Progenitor cell of endocrine pancreas (in vitro differentiated cells): ENCODE measurements at regions not wholly inside any gene's neighbourhood (a gene's known extent, or its start where the extent isn't known, plus 50 kb on each side); places are given as distances from the start of the nearest gene placed in this dataset.

ENCODE experiments used
- DNase-seq: peaks from one replicate; pipeline ENCODE4 v3.0.0; 2021; ENCODE audit warnings: low spot score; ENCODE audit not compliant: unreplicated experiment
- H3K27ac Mint-ChIP-seq: 2 replicates; pipeline ENCODE4 v1.8.0; 2021; ENCODE audit warnings: mild to moderate bottlenecking, moderate library complexity, mixed read lengths
- H3K27me3 Mint-ChIP-seq: 2 replicates; pipeline ENCODE4 v1.8.0; 2021; ENCODE audit warnings: mixed read lengths
- H3K36me3 Mint-ChIP-seq: 2 replicates; pipeline ENCODE4 v1.8.0; 2022; ENCODE audit warnings: mixed read lengths; ENCODE audit not compliant: insufficient read depth
- H3K4me1 Mint-ChIP-seq: 2 replicates; pipeline ENCODE4 v1.8.0; 2021; ENCODE audit warnings: low read depth, mixed read lengths
- H3K4me3 Mint-ChIP-seq: 2 replicates; pipeline ENCODE4 v1.8.0; 2021; ENCODE audit warnings: low read depth, mild to moderate bottlenecking, moderate library complexity, mixed read lengths
- H3K9me3 Mint-ChIP-seq: 2 replicates; pipeline ENCODE4 v1.8.0; 2021; ENCODE audit warnings: low read depth, mixed read lengths
- CTCF ChIP-seq: fragments of 200-600 bp; sonication (generic); IDR thresholded peaks from one replicate; pipeline ENCODE4 v1.5.0; 2021; ENCODE audit warnings: antibody characterized with exemption, mild to moderate bottlenecking; ENCODE audit not compliant: unreplicated experiment

GRCh38 chr3:69504232-69504631 lies 118.3 kb upstream of the FRMD4B start:
- H3K4me3 Mint-ChIP-seq: no peak overlapping the region
- H3K27me3 Mint-ChIP-seq: no peaks in the 10 kb centered on the region
- peaks cover 2% of the 10 kb centered on the region for H3K36me3 Mint-ChIP-seq

GRCh38 chr3:69500604-69501003 lies 114.7 kb upstream of the FRMD4B start:
- DNase-seq: no peak
- no peaks in the 10 kb centered on the region for H3K27me3 Mint-ChIP-seq
- H3K4me1 Mint-ChIP-seq: peaks cover 9% of the 10 kb centered on the region
- peak overlapping the region; percentile 31 for H3K27ac Mint-ChIP-seq
- peaks cover 5% of the 10 kb centered on the region for H3K36me3 Mint-ChIP-seq
- TF ChIP-seq CTCF: no peak
- H3K4me3 Mint-ChIP-seq: no peak overlapping the region
- H3K9me3 Mint-ChIP-seq: peaks cover 7% of the 10 kb centered on the region

More at GRCh38 chr3:69504232-69504631, 118.3 kb upstream of the FRMD4B start:
- DNase-seq: no peak
- Mint-ChIP-seq H3K9me3 (peaks cover 7% of the 10 kb centered on the region), H3K27ac (no peak overlapping the region), H3K4me1 (peaks cover 12% of the 10 kb centered on the region)
- TF ChIP-seq CTCF: no peak

- peaks cover 7% of the 10 kb centered on the region for H3K9me3 Mint-ChIP-seq
- H3K4me3 Mint-ChIP-seq: no peak overlapping the region
- DNase-seq: no peak
- H3K27me3 Mint-ChIP-seq: no peaks in the 10 kb centered on the region
- no peak overlapping the region for H3K27ac Mint-ChIP-seq
- TF ChIP-seq CTCF: no peak
- peaks cover 5% of the 10 kb centered on the region for H3K4me1 Mint-ChIP-seq
- H3K36me3 Mint-ChIP-seq: peaks cover 5% of the 10 kb centered on the region
Observed at GRCh38 chr3:69499899-69500421, 114.1 kb upstream of the FRMD4B start.

- no peak overlapping the region for H3K27ac Mint-ChIP-seq
- H3K4me3 Mint-ChIP-seq: no peak overlapping the region
- DNase-seq: no peak
- peaks cover 2% of the 10 kb centered on the region for H3K4me1 Mint-ChIP-seq
- H3K27me3 Mint-ChIP-seq: no peaks in the 10 kb centered on the region
- H3K9me3 Mint-ChIP-seq: peaks cover 7% of the 10 kb centered on the region
- TF ChIP-seq CTCF: no peak
- peaks cover 5% of the 10 kb centered on the region for H3K36me3 Mint-ChIP-seq
Observed at GRCh38 chr3:69499422-69499821, 113.5 kb upstream of the FRMD4B start.

GRCh38 chr3:69496856-69497255 lies 111.0 kb upstream of the FRMD4B start:
- H3K4me3 Mint-ChIP-seq: no peak overlapping the region
- H3K36me3 Mint-ChIP-seq: peaks cover 3% of the 10 kb centered on the region
- no peaks in the 10 kb centered on the region for H3K27me3 Mint-ChIP-seq
- no peaks in the 10 kb centered on the region for H3K9me3 Mint-ChIP-seq
- H3K4me1 Mint-ChIP-seq: peaks cover 4% of the 10 kb centered on the region
- no peak for TF ChIP-seq CTCF
- DNase-seq: no peak
- no peak overlapping the region for H3K27ac Mint-ChIP-seq
